ENCODE measurements at regions not wholly inside any gene's neighbourhood (a gene's known extent, or its start where the extent isn't known, plus 50 kb on each side); places are given as distances from the start of the nearest gene placed in this dataset.

DNA sequence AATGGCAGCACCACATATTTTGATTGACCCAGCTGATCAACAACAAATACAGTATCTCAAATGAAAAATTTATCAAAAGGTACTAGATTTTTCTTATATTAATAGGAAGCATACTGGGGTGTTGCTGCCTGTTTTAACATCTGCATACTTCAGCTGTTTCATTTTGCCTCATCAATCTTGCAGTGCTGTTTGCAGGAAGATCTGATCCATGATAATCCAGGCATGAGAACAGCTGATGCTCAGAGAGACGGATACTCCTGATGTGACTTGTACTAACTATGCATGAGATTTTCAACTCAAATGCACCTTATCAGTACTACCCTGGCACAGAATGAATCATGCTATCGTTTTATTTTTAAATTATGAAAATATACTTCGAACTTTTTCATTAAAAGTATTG, 2136.8 kb downstream of the PCDH9 start:
- TF ChIP-seq CEBPG (CRISPR knock-in tag; IDR thresholded peaks at IDR 0.05) (no peak), POLR2AphosphoS5 (IDR thresholded peaks at IDR 0.05; ENCODE audit: low read depth, low read length) (no peak), UBTF (CRISPR knock-in tag; IDR thresholded peaks at IDR 0.05) (no peak), CTCF (CRISPR knock-in tag; IDR thresholded peaks at IDR 0.05) (no peak), ZNF10 (CRISPR knock-in tag; IDR thresholded peaks at IDR 0.05; ENCODE audit: borderline replicate concordance, low read depth) (no peak), MLXIP (CRISPR knock-in tag; IDR thresholded peaks at IDR 0.05; ENCODE audit: borderline replicate concordance) (no peak), CHD4 (IDR thresholded peaks at IDR 0.05; ENCODE audit: borderline replicate concordance, low read length) (no peak), SIN3B (IDR thresholded peaks at IDR 0.05; ENCODE audit: low read length) (no peak), EP300 (IDR thresholded peaks at IDR 0.05; ENCODE audit: low read depth in 2 of 2, low read length in 2 of 2) (no peak), EP300 (CRISPR knock-in tag; IDR thresholded peaks at IDR 0.05; ENCODE audit: borderline replicate concordance) (no peak), MEIS2 (CRISPR knock-in tag; IDR thresholded peaks at IDR 0.05) (no peak), CREB1 (IDR thresholded peaks at IDR 0.05) (no peak), CREB1 (CRISPR knock-in tag; IDR thresholded peaks at IDR 0.05) (no peak), DPF2 (CRISPR knock-in tag; IDR thresholded peaks at IDR 0.05; ENCODE audit: borderline replicate concordance, low read depth) (no peak)
- TF ChIP-seq, protein P1, sequence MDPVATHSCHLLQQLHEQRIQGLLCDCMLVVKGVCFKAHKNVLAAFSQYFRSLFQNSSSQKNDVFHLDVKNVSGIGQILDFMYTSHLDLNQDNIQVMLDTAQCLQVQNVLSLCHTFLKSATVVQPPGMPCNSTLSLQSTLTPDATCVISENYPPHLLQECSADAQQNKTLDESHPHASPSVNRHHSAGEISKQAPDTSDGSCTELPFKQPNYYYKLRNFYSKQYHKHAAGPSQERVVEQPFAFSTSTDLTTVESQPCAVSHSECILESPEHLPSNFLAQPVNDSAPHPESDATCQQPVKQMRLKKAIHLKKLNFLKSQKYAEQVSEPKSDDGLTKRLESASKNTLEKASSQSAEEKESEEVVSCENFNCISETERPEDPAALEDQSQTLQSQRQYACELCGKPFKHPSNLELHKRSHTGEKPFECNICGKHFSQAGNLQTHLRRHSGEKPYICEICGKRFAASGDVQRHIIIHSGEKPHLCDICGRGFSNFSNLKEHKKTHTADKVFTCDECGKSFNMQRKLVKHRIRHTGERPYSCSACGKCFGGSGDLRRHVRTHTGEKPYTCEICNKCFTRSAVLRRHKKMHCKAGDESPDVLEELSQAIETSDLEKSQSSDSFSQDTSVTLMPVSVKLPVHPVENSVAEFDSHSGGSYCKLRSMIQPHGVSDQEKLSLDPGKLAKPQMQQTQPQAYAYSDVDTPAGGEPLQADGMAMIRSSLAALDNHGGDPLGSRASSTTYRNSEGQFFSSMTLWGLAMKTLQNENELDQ (CRISPR knock-in tag; IDR thresholded peaks at IDR 0.05; ENCODE audit: borderline replicate concordance): no peak
